Activated naive CD4-positive, alpha-beta T cell treated with anti-CD3 and anti-CD28 coated beads, Interleukin-2, amount 50 U/mL, for 72 hours (primary cell): ENCODE measurements at regions not wholly inside any gene's neighbourhood (a gene's known extent, or its start where the extent isn't known, plus 50 kb on each side); places are given as distances from the start of the nearest gene placed in this dataset.
"Not testable (repeated sequence)": the region's sequence is repeated elsewhere in the genome, so short reads cannot be mapped to it uniquely, and the experiment has no call there.

Source experiments
- ATAC-seq, 2 donors: fragments of 150-1000 bp; cut with Tn5 transposase; 2 replicates each; pipeline ENCODE4 v1.10.0; 2021; ENCODE audit warnings: mild to moderate bottlenecking in 2 of 2, moderate library complexity in 2 of 2
- DNase-seq, 2 donors: peaks; one replicate each; pipeline ENCODE4 v3.0.0; 2021 to 2022; ENCODE audit warnings: low spot score in 2 of 2
- H3K27ac Mint-ChIP-seq, 2 donors: one replicate each; pipeline ENCODE4 v1.8.0; 2022; ENCODE audit warnings: mild to moderate bottlenecking in 2 of 2, mixed read lengths in 2 of 2
- H3K36me3 Mint-ChIP-seq, 2 donors: one replicate each; pipeline ENCODE4 v1.8.0; 2022; ENCODE audit warnings: mixed read lengths in 2 of 2
- H3K9me3 Mint-ChIP-seq, 2 donors: one replicate each; pipeline ENCODE4 v1.8.0; 2022; ENCODE audit warnings: mixed read lengths in 2 of 2

- Mint-ChIP-seq H3K36me3 (no peaks in the 10 kb centered on the region), H3K27ac (no peak overlapping the region), H3K9me3 (peaks cover 0 to 7% of the 10 kb centered on the region in 2 donors)
- DNase-seq (no peak), ATAC-seq (no peak)
Observed at GRCh38 chr7:85916016-85916415, 727.7 kb upstream of the GRM3 start.

GRCh38 chr7:85914437-85914836 lies 727.6 kb upstream of the SEMA3D start:
- peaks cover 9 to 17% of the 10 kb centered on the region in 2 donors for H3K9me3 Mint-ChIP-seq
- ATAC-seq: no peak
- no peak for DNase-seq
- H3K36me3 Mint-ChIP-seq: no peaks in the 10 kb centered on the region
- H3K27ac Mint-ChIP-seq: no peak overlapping the region

- DNase-seq: no peak
- no peak for ATAC-seq
Observed at GRCh38 chr7:85908051-85908450, 721.2 kb upstream of the SEMA3D start.

GRCh38 chr7:85897967-85898366 lies 711.1 kb upstream of the SEMA3D start:
- no peak for DNase-seq
- Mint-ChIP-seq H3K9me3 (no peaks in the 10 kb centered on the region), H3K36me3 (no peaks in the 10 kb centered on the region), H3K27ac (no peak overlapping the region)
- no peak for ATAC-seq

More at GRCh38 chr7:85908051-85908450, 721.2 kb upstream of the SEMA3D start:
- Mint-ChIP-seq H3K9me3 (peaks cover 11 to 15% of the 10 kb centered on the region in 2 donors), H3K27ac (no peak overlapping the region), H3K36me3 (peaks cover 0 to 6% of the 10 kb centered on the region in 2 donors)

- H3K9me3 Mint-ChIP-seq: no peaks in the 10 kb centered on the region
- ATAC-seq (no peak), DNase-seq (no peak)
- H3K36me3 Mint-ChIP-seq: no peaks in the 10 kb centered on the region
- no peak overlapping the region for H3K27ac Mint-ChIP-seq
Observed at GRCh38 chr7:85896531-85896930, 709.7 kb upstream of the SEMA3D start.

- H3K36me3 Mint-ChIP-seq: no peaks in the 10 kb centered on the region
- ATAC-seq: no peak
- no peak for DNase-seq
- no peaks in the 10 kb centered on the region for H3K9me3 Mint-ChIP-seq
- no peak overlapping the region for H3K27ac Mint-ChIP-seq
Observed at GRCh38 chr7:85895835-85896234, 709.0 kb upstream of the SEMA3D start.

- not testable (repeated sequence) for ATAC-seq, H3K9me3 Mint-ChIP-seq
Observed at GRCh38 chr7:85891900-85892299, 705.0 kb upstream of the SEMA3D start.

GRCh38 chr7:85890244-85890811 lies 703.5 kb upstream of the SEMA3D start:
- no peak overlapping the region for H3K27ac Mint-ChIP-seq
- H3K9me3 Mint-ChIP-seq: peaks cover 3 to 5% of the 10 kb centered on the region in 2 donors
- ATAC-seq (no peak), DNase-seq (no peak)
- H3K36me3 Mint-ChIP-seq: no peaks in the 10 kb centered on the region

More at GRCh38 chr7:85891900-85892299, 705.0 kb upstream of the SEMA3D start:
- not testable (repeated sequence) for H3K36me3 Mint-ChIP-seq, H3K27ac Mint-ChIP-seq, DNase-seq

GRCh38 chr7:85887133-85887532 lies 700.3 kb upstream of the SEMA3D start:
- Mint-ChIP-seq H3K27ac (no peak overlapping the region), H3K36me3 (no peaks in the 10 kb centered on the region), H3K9me3 (peaks cover 5 to 6% of the 10 kb centered on the region in 2 donors)
- ATAC-seq (no peak), DNase-seq (no peak)

GRCh38 chr7:85882335-85882734 lies 695.5 kb upstream of the SEMA3D start:
- H3K27ac Mint-ChIP-seq: no peak overlapping the region
- H3K9me3 Mint-ChIP-seq: peaks cover 5 to 14% of the 10 kb centered on the region in 2 donors
- H3K36me3 Mint-ChIP-seq: no peaks in the 10 kb centered on the region
- DNase-seq (no peak), ATAC-seq (no peak)

GRCh38 chr7:85875398-85875797 lies 688.5 kb upstream of the SEMA3D start:
- DNase-seq (no peak), ATAC-seq (no peak)
- H3K9me3 Mint-ChIP-seq: peaks cover 4 to 18% of the 10 kb centered on the region in 2 donors
- no peaks in the 10 kb centered on the region for H3K36me3 Mint-ChIP-seq
- no peak overlapping the region for H3K27ac Mint-ChIP-seq

GRCh38 chr7:85866540-85866939 lies 679.7 kb upstream of the SEMA3D start:
- Mint-ChIP-seq H3K36me3 (peaks cover 0 to 10% of the 10 kb centered on the region in 2 donors), H3K9me3 (peaks cover 24 to 28% of the 10 kb centered on the region in 2 donors), H3K27ac (no peak overlapping the region)
- ATAC-seq: no peak
- no peak for DNase-seq

GRCh38 chr7:85851571-85852193 lies 664.8 kb upstream of the SEMA3D start:
- H3K27ac Mint-ChIP-seq: no peak overlapping the region
- no peak for ATAC-seq
- peaks cover 4 to 8% of the 10 kb centered on the region in 2 donors for H3K9me3 Mint-ChIP-seq
- no peaks in the 10 kb centered on the region for H3K36me3 Mint-ChIP-seq
- DNase-seq: no peak

- no peak overlapping the region for H3K27ac Mint-ChIP-seq
- H3K36me3 Mint-ChIP-seq: no peaks in the 10 kb centered on the region
- peaks cover 4 to 8% of the 10 kb centered on the region in 2 donors for H3K9me3 Mint-ChIP-seq
- no peak for ATAC-seq
- no peak for DNase-seq
Observed at GRCh38 chr7:85850381-85850780, 663.5 kb upstream of the SEMA3D start.

GRCh38 chr7:85840554-85840953 lies 653.7 kb upstream of the SEMA3D start:
- H3K27ac Mint-ChIP-seq: no peak overlapping the region
- ATAC-seq (no peak), DNase-seq (no peak)
- H3K36me3 Mint-ChIP-seq: no peaks in the 10 kb centered on the region
- H3K9me3 Mint-ChIP-seq: peaks cover 7 to 9% of the 10 kb centered on the region in 2 donors

GRCh38 chr7:85833066-85833465 lies 646.2 kb upstream of the SEMA3D start:
- Mint-ChIP-seq H3K9me3 (peaks cover 7 to 11% of the 10 kb centered on the region in 2 donors), H3K27ac (no peak overlapping the region), H3K36me3 (peaks cover 0 to 4% of the 10 kb centered on the region in 2 donors)
- no peak for DNase-seq
- no peak for ATAC-seq

GRCh38 chr7:85830982-85831381 lies 644.1 kb upstream of the SEMA3D start:
- no peak overlapping the region for H3K27ac Mint-ChIP-seq
- ATAC-seq: no peak
- peaks cover 0 to 4% of the 10 kb centered on the region in 2 donors for H3K36me3 Mint-ChIP-seq
- no peak for DNase-seq
- peaks cover 4 to 6% of the 10 kb centered on the region in 2 donors for H3K9me3 Mint-ChIP-seq

GRCh38 chr7:85829817-85830432 lies 643.1 kb upstream of the SEMA3D start:
- DNase-seq (no peak), ATAC-seq (no peak)
- Mint-ChIP-seq H3K36me3 (peaks cover 0 to 4% of the 10 kb centered on the region in 2 donors), H3K27ac (no peak overlapping the region), H3K9me3 (peaks cover 4 to 6% of the 10 kb centered on the region in 2 donors)
